Ishikawa (cell line): ENCODE measurements at regions not wholly inside any gene's neighbourhood (a gene's known extent, or its start where the extent isn't known, plus 50 kb on each side); places are given as distances from the start of the nearest gene placed in this dataset.

Experiments
- CEBPB ChIP-seq: IDR thresholded peaks from 2 replicates; pipeline ENCODE4 v1.6.1; 2012
- CREB1 ChIP-seq: IDR thresholded peaks from 2 replicates; pipeline ENCODE4 v1.6.1; 2012; ENCODE audit warnings: low read depth
- EGR1 ChIP-seq: IDR thresholded peaks from 2 replicates; pipeline ENCODE4 v1.6.1; 2012
- EP300 ChIP-seq: IDR thresholded peaks from 2 replicates; pipeline ENCODE4 v1.6.1; 2012; ENCODE audit warnings: borderline replicate concordance
- FOXM1 ChIP-seq: IDR thresholded peaks from 2 replicates; pipeline ENCODE4 v1.6.1; 2012; ENCODE audit warnings: low read depth, borderline replicate concordance
- MAX ChIP-seq: IDR thresholded peaks from 2 replicates; pipeline ENCODE4 v1.6.1; 2012
- NFIC ChIP-seq: IDR thresholded peaks from 2 replicates; pipeline ENCODE4 v1.6.1; 2012
- RAD21 ChIP-seq: IDR thresholded peaks from 2 replicates; pipeline ENCODE4 v1.6.1; 2012; ENCODE audit warnings: low read depth
- REST ChIP-seq: IDR thresholded peaks from 2 replicates; pipeline ENCODE4 v1.6.1; 2012; ENCODE audit warnings: low read depth, mild to moderate bottlenecking
- TAF1 ChIP-seq: IDR thresholded peaks from 2 replicates; pipeline ENCODE4 v1.6.1; 2012; ENCODE audit warnings: low read depth, mild to moderate bottlenecking
- TCF12 ChIP-seq: IDR thresholded peaks from 2 replicates; pipeline ENCODE4 v1.6.1; 2012; ENCODE audit warnings: low read depth
- TEAD4 ChIP-seq: IDR thresholded peaks from 2 replicates; pipeline ENCODE4 v1.6.1; 2012
- YY1 ChIP-seq: IDR thresholded peaks from 2 replicates; pipeline ENCODE4 v1.6.1; 2012; ENCODE audit warnings: low read depth
- ZBTB7A ChIP-seq: IDR thresholded peaks from 2 replicates; pipeline ENCODE4 v1.6.1; 2012; ENCODE audit warnings: low read depth
- TF ChIP-seq, protein P1 (sequence below): IDR thresholded peaks from 2 replicates; pipeline ENCODE4 v1.6.1; 2012

- no peak for TF ChIP-seq FOXM1
- no peak for TF ChIP-seq TAF1
- TF ChIP-seq YY1 = no peak
- TF ChIP-seq MAX = no peak
- TF ChIP-seq EGR1 = no peak
- TF ChIP-seq TCF12 = no peak
- TF ChIP-seq NFIC = no peak
- no peak for TF ChIP-seq ZBTB7A
- no peak for TF ChIP-seq TEAD4
- TF ChIP-seq REST = no peak
- TF ChIP-seq CREB1 = no peak
- TF ChIP-seq, protein P1, sequence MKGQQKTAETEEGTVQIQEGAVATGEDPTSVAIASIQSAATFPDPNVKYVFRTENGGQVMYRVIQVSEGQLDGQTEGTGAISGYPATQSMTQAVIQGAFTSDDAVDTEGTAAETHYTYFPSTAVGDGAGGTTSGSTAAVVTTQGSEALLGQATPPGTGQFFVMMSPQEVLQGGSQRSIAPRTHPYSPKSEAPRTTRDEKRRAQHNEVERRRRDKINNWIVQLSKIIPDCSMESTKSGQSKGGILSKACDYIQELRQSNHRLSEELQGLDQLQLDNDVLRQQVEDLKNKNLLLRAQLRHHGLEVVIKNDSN = no peak
- no peak for TF ChIP-seq CEBPB
- TF ChIP-seq EP300 = no peak
- no peak for TF ChIP-seq RAD21
Measured at GRCh38 chr13:78816154-78816553, 157.2 kb upstream of the OBI1 start.

GRCh38 chr13:78806457-78806856, 147.5 kb upstream of the OBI1 start:
- TF ChIP-seq YY1 (no peak), RAD21 (peak; percentile 18; the same call in 1 of the 2 replicates), CEBPB (no peak)

DNA sequence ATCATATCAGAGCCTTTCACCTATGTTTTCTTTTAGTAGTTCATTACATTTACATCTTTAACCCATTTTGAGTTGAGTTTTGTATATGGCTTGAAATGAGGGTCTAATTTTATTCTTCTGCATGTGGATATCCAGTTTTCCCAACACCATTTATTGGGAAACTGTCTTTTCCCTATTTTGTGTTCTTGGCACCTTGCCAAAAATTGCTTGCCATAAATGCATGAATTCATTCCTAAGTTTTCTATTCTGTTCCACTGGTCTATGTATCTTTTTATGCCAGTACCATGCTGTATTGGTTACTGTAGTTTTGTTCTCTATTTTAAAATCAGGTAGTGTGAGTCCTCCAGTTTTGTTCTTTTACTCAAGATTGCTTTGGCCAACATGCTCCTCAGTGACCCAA, 144.0 kb upstream of the OBI1 start:
- TF ChIP-seq TAF1 (no peak), TCF12 (no peak), ZBTB7A (no peak), NFIC (peak; percentile 88)

GRCh38 chr13:78787190-78787589, 128.2 kb upstream of the OBI1 start:
- no peak for TF ChIP-seq YY1
- TF ChIP-seq, protein P1 = no peak
- no peak for TF ChIP-seq REST

DNA sequence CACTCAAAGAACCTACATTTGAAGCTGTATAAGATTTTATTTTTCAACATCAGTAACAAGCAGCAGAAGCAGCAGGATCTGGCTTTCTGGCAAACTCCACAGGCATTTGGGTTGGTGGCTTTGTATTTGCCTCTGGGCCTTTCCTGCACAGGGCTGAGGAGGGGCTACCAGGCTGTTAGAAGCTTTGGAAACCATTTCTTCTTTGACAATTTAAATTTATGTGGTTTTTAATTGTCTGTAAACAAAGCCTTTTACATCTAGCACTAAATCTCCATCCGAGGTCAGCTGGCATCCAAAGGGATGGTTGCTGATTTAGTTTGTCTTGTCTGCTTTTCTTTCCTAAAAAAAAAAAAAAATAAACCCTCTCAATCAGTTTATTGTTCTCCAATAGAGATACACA, 127.5 kb upstream of the OBI1 start:
- TF ChIP-seq EP300 = no peak
- TF ChIP-seq REST = no peak
- no peak for TF ChIP-seq YY1
- no peak for TF ChIP-seq RAD21
- no peak for TF ChIP-seq CREB1

DNA sequence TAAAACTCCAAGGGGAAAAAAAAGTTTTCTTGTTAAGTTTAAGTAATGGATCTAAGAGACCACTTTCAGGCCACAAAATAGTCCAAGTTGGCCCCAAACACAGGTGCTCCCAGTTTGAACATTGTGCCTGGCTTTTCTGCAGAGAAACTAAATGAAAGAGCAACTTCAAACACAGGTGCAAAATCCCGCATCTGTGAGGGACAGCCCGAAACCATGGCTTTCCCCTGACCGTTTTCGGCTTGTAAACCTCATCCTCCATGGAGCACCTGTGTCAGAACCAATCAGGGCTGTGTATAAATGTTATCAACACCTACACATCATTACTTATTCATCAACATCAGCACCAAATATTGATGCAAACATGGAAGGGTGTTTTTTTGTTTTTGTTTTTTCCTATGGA, 126.8 kb upstream of the OBI1 start:
- TF ChIP-seq TAF1 = no peak
- TF ChIP-seq TCF12 = no peak
- no peak for TF ChIP-seq FOXM1
- no peak for TF ChIP-seq EGR1
- no peak for TF ChIP-seq REST
